NOMO-1 treated with DMSO at 0.1 percent for 48 hours (cell line): ENCODE measurements at regions not wholly inside any gene's neighbourhood (a gene's known extent, or its start where the extent isn't known, plus 50 kb on each side); places are given as distances from the start of the nearest gene placed in this dataset.

ENCODE experiments used
- DNase-seq: peaks from one replicate; lab custom pipeline; 2025; ENCODE audit not compliant: unreplicated experiment; lab: John Stamatoyannopoulos, UW

DNA sequence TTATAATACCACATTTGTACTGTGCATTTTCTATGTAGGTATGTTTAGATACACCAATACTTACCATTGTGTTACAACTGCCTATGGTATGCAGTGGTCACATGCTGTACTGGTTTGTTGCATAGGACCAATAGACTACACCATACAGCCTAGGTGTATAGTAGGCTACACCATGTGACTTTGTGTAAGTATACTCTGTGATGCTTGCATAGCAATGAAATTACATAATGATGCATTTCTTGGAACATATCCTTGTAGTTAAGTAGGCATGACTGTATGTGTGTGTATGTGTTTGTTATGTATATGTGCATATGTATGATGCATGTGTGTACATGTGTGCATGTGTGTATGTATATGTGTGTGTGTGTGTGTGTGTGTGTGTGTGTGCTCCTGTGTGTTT lies 157.6 kb downstream of the TDRD15 start:
- no peak for DNase-seq

DNA sequence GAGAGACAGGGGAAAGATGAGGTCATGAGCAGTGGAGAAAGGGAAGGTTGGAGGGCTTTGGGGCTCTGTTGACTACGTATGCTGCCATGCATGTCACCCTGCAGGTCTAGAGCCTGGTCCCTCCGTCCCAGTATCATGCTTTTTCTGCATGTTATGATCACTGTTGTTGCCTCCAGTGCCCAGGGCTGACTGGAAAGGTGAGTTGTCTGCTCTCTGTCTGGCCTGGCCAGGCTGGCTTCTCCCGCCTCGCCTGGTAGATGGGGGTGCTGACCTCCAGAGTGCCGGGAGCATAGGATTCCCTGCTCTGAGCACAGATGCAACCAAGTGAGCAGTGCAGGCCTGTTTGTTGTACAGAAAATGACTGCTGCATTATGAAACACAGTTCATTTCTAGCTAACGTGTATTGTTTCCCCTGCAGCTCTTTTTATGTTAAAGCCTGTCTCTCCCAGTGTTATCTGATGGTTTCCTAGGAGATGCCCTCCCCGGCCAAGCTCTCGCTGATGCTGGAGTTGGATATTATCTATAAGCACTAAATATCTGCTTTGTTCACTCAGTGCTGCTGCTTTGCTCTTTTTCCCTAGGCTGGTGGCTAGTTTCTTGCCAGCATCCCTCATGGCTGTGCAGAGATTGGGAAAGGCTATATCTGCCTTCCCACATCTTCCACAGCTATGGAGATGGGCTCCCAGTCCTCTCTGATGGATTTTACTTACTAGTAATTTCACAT lies 158.2 kb downstream of the TDRD15 start:
- no peak for DNase-seq

- peak; percentile 23 for DNase-seq
These were observed 158.7 kb downstream of the TDRD15 start for GRCh38 chr2:21282515-21282898.

GRCh38 chr2:21288299-21288698 lies 164.5 kb downstream of the TDRD15 start:
- DNase-seq, result no peak

- no peak for DNase-seq
These were observed 165.2 kb downstream of the TDRD15 start for GRCh38 chr2:21288739-21289520.

DNA sequence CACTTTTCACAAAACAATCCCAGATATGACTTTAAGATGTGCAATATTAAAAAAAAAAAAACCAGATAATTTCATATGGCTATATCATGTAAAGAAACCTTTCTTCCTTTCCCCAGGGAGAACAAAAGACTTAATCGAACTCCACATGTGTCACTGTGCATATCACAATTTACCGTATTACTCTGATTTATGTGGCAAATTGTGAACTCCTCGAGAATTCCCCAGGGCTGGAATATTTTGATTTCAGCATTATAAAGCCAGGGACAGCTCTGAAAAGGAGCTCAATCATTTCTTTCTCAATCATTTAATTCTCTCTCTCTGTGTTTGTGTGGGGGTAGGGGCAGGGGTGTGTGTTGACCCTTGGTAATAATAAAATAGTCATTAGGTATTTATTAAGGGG lies 165.8 kb downstream of the TDRD15 start:
- no peak for DNase-seq

- DNase-seq, result no peak
These were observed 166.2 kb downstream of the TDRD15 start for GRCh38 chr2:21289989-21290388.

GRCh38 chr2:21291426-21291825 lies 167.7 kb downstream of the TDRD15 start:
- no peak for DNase-seq

GRCh38 chr2:21294446-21294845 lies 170.7 kb downstream of the TDRD15 start:
- no peak for DNase-seq

DNA sequence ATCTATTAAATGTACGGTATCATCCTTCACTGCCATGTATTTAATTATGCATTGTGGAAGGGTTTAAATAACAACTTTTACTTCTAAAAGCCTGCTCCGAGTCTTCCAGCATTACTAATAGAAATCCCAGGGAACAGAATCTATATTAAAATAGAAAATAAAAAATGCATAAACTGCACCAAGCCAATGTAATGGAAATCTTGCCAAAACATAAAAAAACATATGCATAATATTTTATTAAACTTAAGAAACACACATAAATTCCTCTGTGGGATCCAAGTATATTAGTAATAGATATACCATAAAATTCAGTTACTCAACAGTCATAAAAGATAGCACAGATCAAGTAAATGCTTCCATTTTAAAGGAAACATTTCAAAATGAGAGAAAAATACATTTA lies 175.6 kb downstream of the TDRD15 start:
- no peak for DNase-seq

GRCh38 chr2:21301871-21302455 lies 178.2 kb downstream of the TDRD15 start:
- no peak for DNase-seq

DNA sequence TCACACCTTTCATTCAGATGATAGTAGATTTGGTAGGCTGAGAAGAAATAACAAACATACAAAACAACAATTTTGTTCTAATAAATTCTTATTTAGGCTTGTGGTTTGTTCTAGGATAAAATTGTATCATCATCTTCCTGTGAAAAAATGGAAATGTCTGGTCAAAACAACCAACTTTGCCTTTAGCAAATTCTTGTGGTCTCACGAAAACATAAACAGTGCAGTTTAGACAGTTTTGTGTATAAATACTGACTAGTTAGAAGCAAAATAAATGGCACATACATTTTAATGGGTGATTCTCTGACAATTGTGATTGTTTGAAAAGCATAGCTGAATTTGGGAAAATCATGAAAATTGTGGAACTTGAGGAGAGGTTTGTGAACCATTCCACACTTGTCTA lies 180.1 kb downstream of the TDRD15 start:
- no peak for DNase-seq

DNA sequence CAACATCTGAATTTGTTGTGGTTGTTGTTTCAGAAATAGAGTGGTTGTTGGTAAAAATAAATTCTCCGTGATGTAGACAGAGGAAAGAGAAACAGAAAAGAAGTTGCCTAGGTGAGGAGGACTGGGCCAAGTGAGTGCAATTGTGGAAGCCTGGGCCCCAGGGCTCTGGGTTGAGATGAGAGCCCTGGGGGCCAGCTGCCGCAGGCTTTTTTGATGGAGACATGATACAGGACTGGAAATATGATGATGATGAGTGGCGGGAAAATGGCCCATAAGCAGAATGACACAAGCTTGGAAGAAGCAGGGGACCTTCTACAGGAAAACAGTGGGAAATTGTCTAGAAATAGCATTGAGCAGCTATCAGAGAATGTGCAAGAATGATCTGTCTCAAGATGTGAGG lies 181.8 kb downstream of the TDRD15 start:
- no peak for DNase-seq

GRCh38 chr2:21306235-21306634 lies 182.5 kb downstream of the TDRD15 start:
- no peak for DNase-seq

DNA sequence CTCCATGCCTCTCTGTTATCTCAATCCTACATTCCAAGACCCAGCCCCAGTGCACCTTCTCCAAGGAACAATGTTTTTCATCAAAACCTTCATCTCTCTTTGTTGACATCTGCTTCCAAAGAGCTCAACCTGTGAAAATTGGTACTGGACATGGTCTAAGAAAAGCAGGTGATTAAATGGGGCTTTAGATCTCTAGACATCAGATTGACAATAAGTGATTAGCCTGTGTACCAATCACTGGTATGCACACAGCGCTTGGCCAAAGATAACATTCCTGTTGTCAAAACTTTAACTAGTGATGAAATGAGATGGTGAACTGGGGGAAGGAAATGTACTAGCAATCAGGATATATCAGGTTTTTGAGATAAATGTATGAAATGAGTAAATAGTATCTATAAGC lies 183.3 kb downstream of the TDRD15 start:
- no peak for DNase-seq

- peak; percentile 19 for DNase-seq
These were observed 186.7 kb downstream of the TDRD15 start for GRCh38 chr2:21310493-21310892.

- no peak for DNase-seq
These were observed 190.6 kb downstream of the TDRD15 start for GRCh38 chr2:21314322-21314835.

- peak; percentile 50 for DNase-seq
These were observed 193.4 kb downstream of the TDRD15 start for GRCh38 chr2:21317131-21317530.

GRCh38 chr2:21318263-21318662 lies 194.5 kb downstream of the TDRD15 start:
- DNase-seq, result no peak

GRCh38 chr2:21326152-21326551 lies 202.4 kb downstream of the TDRD15 start:
- DNase-seq, result no peak

GRCh38 chr2:21328177-21328576 lies 204.4 kb downstream of the TDRD15 start:
- DNase-seq, result no peak

DNA sequence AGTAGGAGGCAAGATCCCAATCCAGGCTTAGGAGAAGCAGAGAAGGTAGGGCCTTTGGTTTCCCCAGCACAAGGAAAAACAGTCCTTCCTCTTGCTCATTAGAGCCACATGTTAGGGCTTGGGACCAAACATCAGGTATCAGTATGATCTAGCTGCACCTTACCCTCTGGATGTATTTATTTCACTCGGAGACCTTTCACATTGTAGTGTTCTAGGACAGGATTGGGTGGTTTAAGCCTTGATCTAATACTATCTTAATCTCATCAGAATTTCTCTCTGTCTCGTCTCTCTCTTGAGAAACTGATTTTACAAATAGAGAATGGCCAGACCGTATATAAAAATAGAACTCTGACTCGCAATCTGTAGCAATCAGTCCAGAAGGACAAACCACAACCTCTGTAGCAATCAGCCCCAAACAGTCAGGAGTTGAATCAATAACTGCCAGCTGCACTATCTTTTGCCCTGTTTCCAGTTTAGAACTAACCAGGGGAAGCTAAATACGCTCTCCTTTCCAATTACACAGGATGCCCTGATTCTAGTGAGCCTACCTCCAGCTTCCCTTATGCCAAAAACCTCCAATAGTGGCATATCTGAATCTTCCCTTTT lies 207.1 kb downstream of the TDRD15 start:
- DNase-seq, result peak; percentile 97
